DOHH2 (cell line): ENCODE measurements at regions not wholly inside any gene's neighbourhood (a gene's known extent, or its start where the extent isn't known, plus 50 kb on each side); places are given as distances from the start of the nearest gene placed in this dataset.

Experiments used
- CTCF ChIP-seq: fragments of 200-600 bp; sonication (generic); IDR thresholded peaks from one replicate; pipeline ENCODE4 v1.5.1; 2014; ENCODE audit warnings: antibody characterized with exemption, mild to moderate bottlenecking, low read depth, low read length; ENCODE audit not compliant: poor library complexity, severe bottlenecking
- EZH2phosphoT487 ChIP-seq: fragments of 200-600 bp; sonication (generic); IDR thresholded peaks from 2 replicates; pipeline ENCODE4 v1.6.1; 2017; ENCODE audit warnings: borderline replicate concordance, mild to moderate bottlenecking, antibody characterized with exemption, low read length, moderate library complexity, mixed read lengths

DNA sequence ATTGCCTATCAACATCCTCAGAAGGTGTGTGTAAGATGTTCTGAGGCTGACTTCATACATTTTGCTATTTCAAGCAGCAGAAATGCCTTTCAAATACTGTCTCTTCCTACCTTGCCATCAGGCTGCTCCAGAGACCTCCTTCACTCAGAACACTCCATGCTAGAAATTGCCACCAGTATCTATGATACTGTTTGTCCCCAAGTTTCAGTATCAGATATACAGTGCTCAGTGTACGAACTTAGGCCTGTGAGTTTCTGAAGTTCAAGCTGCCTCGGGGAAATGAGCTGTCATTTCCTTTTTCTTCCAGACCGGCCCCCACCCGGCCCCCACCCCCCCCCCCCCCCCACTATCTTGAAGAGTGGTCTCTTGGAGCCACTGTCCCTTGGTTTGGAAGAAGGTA is 373.4 kb upstream of the CHRM2 start:
- TF ChIP-seq CTCF, result no peak
- no peak for TF ChIP-seq EZH2phosphoT487
